Osteocyte (in vitro differentiated cells): ENCODE measurements at regions not wholly inside any gene's neighbourhood (a gene's known extent, or its start where the extent isn't known, plus 50 kb on each side); places are given as distances from the start of the nearest gene placed in this dataset.

Source experiments
- DNase-seq: peaks from one replicate; pipeline ENCODE4 v3.0.0; 2021; ENCODE audit warnings: mixed read lengths; ENCODE audit not compliant: unreplicated experiment; ENCODE audit errors: extremely low spot score
- H3K27ac Mint-ChIP-seq: one replicate; pipeline ENCODE4 v1.8.0; 2021; ENCODE audit warnings: mild to moderate bottlenecking, mixed read lengths; ENCODE audit not compliant: unreplicated experiment
- H3K27me3 Mint-ChIP-seq: one replicate; pipeline ENCODE4 v1.8.0; 2021; ENCODE audit warnings: mixed read lengths; ENCODE audit not compliant: unreplicated experiment
- H3K36me3 Mint-ChIP-seq: one replicate; pipeline ENCODE4 v1.8.0; 2021; ENCODE audit warnings: mixed read lengths; ENCODE audit not compliant: unreplicated experiment
- H3K4me1 Mint-ChIP-seq: one replicate; pipeline ENCODE4 v1.8.0; 2021; ENCODE audit warnings: mixed read lengths; ENCODE audit not compliant: unreplicated experiment
- H3K4me3 Mint-ChIP-seq: one replicate; pipeline ENCODE4 v1.8.0; 2021; ENCODE audit warnings: mild to moderate bottlenecking, moderate library complexity, mixed read lengths; ENCODE audit not compliant: unreplicated experiment
- H3K9me3 Mint-ChIP-seq: one replicate; pipeline ENCODE4 v1.8.0; 2021; ENCODE audit warnings: mixed read lengths; ENCODE audit not compliant: unreplicated experiment
- TF ChIP-seq, protein P1 (sequence below): fragments of 200-600 bp; sonication (generic); IDR thresholded peaks from 2 replicates; pipeline ENCODE4 v1.5.0; 2021; ENCODE audit warnings: antibody characterized with exemption, mild to moderate bottlenecking, moderate library complexity

- H3K9me3 Mint-ChIP-seq: no peaks in the 10 kb centered on the region
- TF ChIP-seq, protein P1, sequence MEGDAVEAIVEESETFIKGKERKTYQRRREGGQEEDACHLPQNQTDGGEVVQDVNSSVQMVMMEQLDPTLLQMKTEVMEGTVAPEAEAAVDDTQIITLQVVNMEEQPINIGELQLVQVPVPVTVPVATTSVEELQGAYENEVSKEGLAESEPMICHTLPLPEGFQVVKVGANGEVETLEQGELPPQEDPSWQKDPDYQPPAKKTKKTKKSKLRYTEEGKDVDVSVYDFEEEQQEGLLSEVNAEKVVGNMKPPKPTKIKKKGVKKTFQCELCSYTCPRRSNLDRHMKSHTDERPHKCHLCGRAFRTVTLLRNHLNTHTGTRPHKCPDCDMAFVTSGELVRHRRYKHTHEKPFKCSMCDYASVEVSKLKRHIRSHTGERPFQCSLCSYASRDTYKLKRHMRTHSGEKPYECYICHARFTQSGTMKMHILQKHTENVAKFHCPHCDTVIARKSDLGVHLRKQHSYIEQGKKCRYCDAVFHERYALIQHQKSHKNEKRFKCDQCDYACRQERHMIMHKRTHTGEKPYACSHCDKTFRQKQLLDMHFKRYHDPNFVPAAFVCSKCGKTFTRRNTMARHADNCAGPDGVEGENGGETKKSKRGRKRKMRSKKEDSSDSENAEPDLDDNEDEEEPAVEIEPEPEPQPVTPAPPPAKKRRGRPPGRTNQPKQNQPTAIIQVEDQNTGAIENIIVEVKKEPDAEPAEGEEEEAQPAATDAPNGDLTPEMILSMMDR: no peak
- H3K36me3 Mint-ChIP-seq: no peaks in the 10 kb centered on the region
- H3K4me1 Mint-ChIP-seq: peaks cover 10% of the 10 kb centered on the region
- H3K4me3 Mint-ChIP-seq: no peak overlapping the region
- DNase-seq: no peak
- peaks cover 6% of the 10 kb centered on the region for H3K27me3 Mint-ChIP-seq
- H3K27ac Mint-ChIP-seq: no peak overlapping the region
These were observed 302.3 kb upstream of the RUNX1 start for GRCh38 chr21:35351434-35351833.

- no peak for DNase-seq
- Mint-ChIP-seq H3K4me1 (peaks cover 10% of the 10 kb centered on the region), H3K9me3 (no peaks in the 10 kb centered on the region), H3K27me3 (peaks cover 6% of the 10 kb centered on the region), H3K4me3 (no peak overlapping the region), H3K36me3 (no peaks in the 10 kb centered on the region), H3K27ac (no peak overlapping the region)
- TF ChIP-seq, protein P1: no peak
These were observed 301.9 kb upstream of the RUNX1 start for GRCh38 chr21:35350965-35351364.

DNA sequence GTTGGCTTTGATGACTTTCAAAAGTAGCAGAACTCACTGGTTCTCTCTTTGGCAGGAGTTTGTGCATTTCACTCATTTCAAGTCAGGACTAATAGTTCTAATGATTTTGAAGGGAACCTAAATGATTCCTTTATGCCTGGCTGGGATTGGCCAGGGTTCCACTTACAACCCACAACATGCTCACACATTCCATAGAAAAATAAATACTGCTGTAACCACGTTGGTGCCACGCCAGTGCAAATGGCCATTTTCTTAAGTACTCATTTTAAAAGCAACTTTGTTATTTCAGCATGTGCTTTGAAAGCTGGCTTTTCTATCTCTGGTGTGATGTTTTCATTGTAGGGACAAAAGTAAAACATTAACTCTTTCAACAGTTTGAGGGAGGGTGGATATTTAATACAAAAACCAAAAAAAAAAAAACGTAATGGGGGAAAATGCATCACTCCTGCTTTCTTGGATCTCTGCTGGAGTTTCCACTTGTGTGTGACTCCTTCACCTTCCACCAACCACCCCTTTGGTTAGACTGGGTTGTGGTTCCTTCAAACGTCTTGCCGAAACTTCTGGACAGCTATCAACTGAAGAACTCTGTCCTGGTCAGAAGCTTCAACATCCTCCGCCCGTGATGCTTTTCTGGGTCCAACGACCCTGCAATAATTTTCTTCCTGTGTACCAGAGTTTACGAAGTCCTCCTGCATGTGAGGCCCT lies 300.4 kb upstream of the RUNX1 start:
- TF ChIP-seq, protein P1: no peak
- no peak overlapping the region for H3K27ac Mint-ChIP-seq
- no peaks in the 10 kb centered on the region for H3K36me3 Mint-ChIP-seq
- DNase-seq: no peak
- H3K27me3 Mint-ChIP-seq: peaks cover 9% of the 10 kb centered on the region
- peaks cover 10% of the 10 kb centered on the region for H3K4me1 Mint-ChIP-seq
- no peaks in the 10 kb centered on the region for H3K9me3 Mint-ChIP-seq
- no peak overlapping the region for H3K4me3 Mint-ChIP-seq

GRCh38 chr21:35348686-35349085 lies 299.6 kb upstream of the RUNX1 start:
- peaks cover 10% of the 10 kb centered on the region for H3K4me1 Mint-ChIP-seq
- no peak overlapping the region for H3K4me3 Mint-ChIP-seq
- H3K9me3 Mint-ChIP-seq: no peaks in the 10 kb centered on the region
- no peak for DNase-seq
- TF ChIP-seq, protein P1: no peak
- no peak overlapping the region for H3K27ac Mint-ChIP-seq
- peaks cover 9% of the 10 kb centered on the region for H3K27me3 Mint-ChIP-seq
- H3K36me3 Mint-ChIP-seq: no peaks in the 10 kb centered on the region

DNA sequence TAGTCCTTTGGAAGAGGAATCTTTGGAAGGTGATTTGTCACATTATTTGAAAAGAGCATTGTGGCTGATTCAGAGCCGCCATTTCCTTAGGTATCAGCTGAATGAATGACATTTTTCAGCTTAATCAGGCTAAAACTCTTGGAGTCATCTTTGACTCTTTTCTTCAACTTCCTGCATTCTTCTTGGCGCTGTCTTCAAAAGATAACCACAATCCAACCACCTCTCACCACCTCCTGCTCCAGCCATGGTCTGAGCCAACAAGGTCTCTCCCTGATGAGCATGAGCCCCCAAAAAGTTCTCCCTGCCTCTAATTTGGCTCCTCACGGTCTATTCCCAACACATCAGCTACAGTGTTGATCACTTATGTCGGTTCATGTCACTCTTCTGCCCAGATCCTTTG lies 297.6 kb upstream of the RUNX1 start:
- Mint-ChIP-seq H3K27ac (no peak overlapping the region), H3K36me3 (peaks cover 3% of the 10 kb centered on the region), H3K27me3 (peaks cover 21% of the 10 kb centered on the region), H3K4me1 (peaks cover 10% of the 10 kb centered on the region), H3K4me3 (no peak overlapping the region), H3K9me3 (no peaks in the 10 kb centered on the region)
- TF ChIP-seq, protein P1: no peak
- no peak for DNase-seq
